ENCODE measurements at regions not wholly inside any gene's neighbourhood (a gene's known extent, or its start where the extent isn't known, plus 50 kb on each side); places are given as distances from the start of the nearest gene placed in this dataset.

DNA sequence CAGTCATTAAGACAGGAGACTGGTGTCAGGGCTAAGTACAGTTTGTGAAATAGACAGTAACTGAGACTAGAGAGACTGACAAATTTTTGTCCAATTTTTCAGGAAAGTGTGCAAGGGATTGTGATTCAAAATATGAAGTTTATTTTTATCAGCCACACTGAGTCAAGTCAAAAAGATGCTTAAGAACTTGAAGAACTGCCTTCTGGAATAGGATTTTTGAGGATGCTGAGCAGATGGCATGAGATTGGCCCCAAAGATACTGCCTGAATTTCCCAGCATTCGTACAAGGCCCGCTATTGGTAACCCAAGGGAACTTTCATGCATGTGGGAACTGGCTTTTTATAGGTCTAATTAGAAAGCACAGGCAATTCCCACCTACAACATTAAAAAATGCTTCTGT, 610.0 kb downstream of the LMO4 start:
- TF ChIP-seq, protein P1, sequence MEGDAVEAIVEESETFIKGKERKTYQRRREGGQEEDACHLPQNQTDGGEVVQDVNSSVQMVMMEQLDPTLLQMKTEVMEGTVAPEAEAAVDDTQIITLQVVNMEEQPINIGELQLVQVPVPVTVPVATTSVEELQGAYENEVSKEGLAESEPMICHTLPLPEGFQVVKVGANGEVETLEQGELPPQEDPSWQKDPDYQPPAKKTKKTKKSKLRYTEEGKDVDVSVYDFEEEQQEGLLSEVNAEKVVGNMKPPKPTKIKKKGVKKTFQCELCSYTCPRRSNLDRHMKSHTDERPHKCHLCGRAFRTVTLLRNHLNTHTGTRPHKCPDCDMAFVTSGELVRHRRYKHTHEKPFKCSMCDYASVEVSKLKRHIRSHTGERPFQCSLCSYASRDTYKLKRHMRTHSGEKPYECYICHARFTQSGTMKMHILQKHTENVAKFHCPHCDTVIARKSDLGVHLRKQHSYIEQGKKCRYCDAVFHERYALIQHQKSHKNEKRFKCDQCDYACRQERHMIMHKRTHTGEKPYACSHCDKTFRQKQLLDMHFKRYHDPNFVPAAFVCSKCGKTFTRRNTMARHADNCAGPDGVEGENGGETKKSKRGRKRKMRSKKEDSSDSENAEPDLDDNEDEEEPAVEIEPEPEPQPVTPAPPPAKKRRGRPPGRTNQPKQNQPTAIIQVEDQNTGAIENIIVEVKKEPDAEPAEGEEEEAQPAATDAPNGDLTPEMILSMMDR (IDR thresholded peaks at IDR 0.05) = no peak
- TF ChIP-seq EP300 (IDR thresholded peaks at IDR 0.05; ENCODE audit: low read depth) = no peak
